ENCODE measurements at regions not wholly inside any gene's neighbourhood (a gene's known extent, or its start where the extent isn't known, plus 50 kb on each side); places are given as distances from the start of the nearest gene placed in this dataset.

GRCh38 chr12:93164103-93164880, 213.4 kb upstream of the NUDT4 start:
- no peaks in the 10 kb centered on the region for H3K79me2 ChIP-seq (ENCODE audit: control insufficient read depth, insufficient read depth, low read length, poor library complexity)
- H2AK5ac ChIP-seq (ENCODE audit: low read length), result no peak overlapping the region

GRCh38 chr12:93165384-93165932, 212.3 kb upstream of the NUDT4 start:
- no peak overlapping the region for H3K4me3 ChIP-seq (ENCODE audit: low read depth, low read length)
- H3K4me2 ChIP-seq (ENCODE audit: low read length), result no peak overlapping the region
- no peak overlapping the region for H3K23ac ChIP-seq (ENCODE audit: low read length)
- H3K27me3 ChIP-seq (ENCODE audit: insufficient read depth, low read length), result no peaks in the 10 kb centered on the region
- H3K27ac ChIP-seq (ENCODE audit: low read depth, low read length), result no peak overlapping the region
- no peaks in the 10 kb centered on the region for H3K9me3 ChIP-seq (ENCODE audit: insufficient read depth, low read depth, low read length)
- no peak overlapping the region for H3K9ac ChIP-seq (ENCODE audit: low read length)
- no peaks in the 10 kb centered on the region for H3K79me2 ChIP-seq (ENCODE audit: control insufficient read depth, insufficient read depth, low read length, poor library complexity)
- H2BK5ac ChIP-seq (ENCODE audit: low read depth, low read length, poor library complexity), result no peak overlapping the region
- no peak overlapping the region for H4K12ac ChIP-seq (ENCODE audit: low read depth, low read length)
- H3K4ac ChIP-seq (ENCODE audit: low read depth, low read length), result no peak overlapping the region
- no CpG with 5 or more reads among the region's 4 CpGs for WGBS (ENCODE audit: extremely low coverage, insufficient coverage, insufficient read length)
- H2AFZ ChIP-seq (ENCODE audit: insufficient read depth, low read length, poor library complexity), result no peak overlapping the region
- no peak for DNase-seq
- H3K4me1 ChIP-seq (ENCODE audit: control insufficient read depth in 1 of 2, insufficient read depth in 2 of 2, low read length in 2 of 2), result no peaks in the 10 kb centered on the region
- H3K79me1 ChIP-seq (ENCODE audit: low read length), result no peaks in the 10 kb centered on the region
- no peak overlapping the region for H2AK5ac ChIP-seq (ENCODE audit: low read length)
- H4K8ac ChIP-seq (ENCODE audit: low read depth, low read length), result no peak overlapping the region
- no peak overlapping the region for H3K18ac ChIP-seq (ENCODE audit: low read length)
- H3K36me3 ChIP-seq (ENCODE audit: control insufficient read depth in 1 of 2, insufficient read depth in 2 of 2, low read length in 2 of 2), result no peaks in the 10 kb centered on the region
- no peak overlapping the region for H2BK120ac ChIP-seq (ENCODE audit: insufficient read depth, low read length, poor library complexity)
- H4K91ac ChIP-seq (ENCODE audit: low read depth, low read length), result no peak overlapping the region
- no peak overlapping the region for H3K14ac ChIP-seq (ENCODE audit: low read length)
- H2BK12ac ChIP-seq (ENCODE audit: low read length), result no peak overlapping the region

More at GRCh38 chr12:93164103-93164880, 213.4 kb upstream of the NUDT4 start:
- H3K4me2 ChIP-seq (ENCODE audit: low read length), result no peak overlapping the region
- no peak overlapping the region for H3K23ac ChIP-seq (ENCODE audit: low read length)
- H3K9me3 ChIP-seq (ENCODE audit: insufficient read depth, low read depth, low read length), result no peaks in the 10 kb centered on the region
- no peak overlapping the region for H2BK5ac ChIP-seq (ENCODE audit: low read depth, low read length, poor library complexity)
- no peak overlapping the region for H3K18ac ChIP-seq (ENCODE audit: low read length)
- H4K91ac ChIP-seq (ENCODE audit: low read depth, low read length), result no peak overlapping the region
- H3K79me1 ChIP-seq (ENCODE audit: low read length), result no peaks in the 10 kb centered on the region
- H2BK12ac ChIP-seq (ENCODE audit: low read length), result no peak overlapping the region
- H3K36me3 ChIP-seq (ENCODE audit: control insufficient read depth in 1 of 2, insufficient read depth in 2 of 2, low read length in 2 of 2), result no peaks in the 10 kb centered on the region
- H3K4me1 ChIP-seq (ENCODE audit: control insufficient read depth in 1 of 2, insufficient read depth in 2 of 2, low read length in 2 of 2), result no peaks in the 10 kb centered on the region
- H3K4me3 ChIP-seq (ENCODE audit: low read depth, low read length), result no peak overlapping the region
- WGBS (ENCODE audit: extremely low coverage, insufficient coverage, insufficient read length), result no CpG with 5 or more reads among the region's 5 CpGs
- DNase-seq, result no peak
- H2AFZ ChIP-seq (ENCODE audit: insufficient read depth, low read length, poor library complexity), result no peak overlapping the region
- H2BK120ac ChIP-seq (ENCODE audit: insufficient read depth, low read length, poor library complexity), result no peak overlapping the region
- H4K12ac ChIP-seq (ENCODE audit: low read depth, low read length), result no peak overlapping the region
- no peaks in the 10 kb centered on the region for H3K27me3 ChIP-seq (ENCODE audit: insufficient read depth, low read length)
- no peak overlapping the region for H3K4ac ChIP-seq (ENCODE audit: low read depth, low read length)
- no peak overlapping the region for H3K9ac ChIP-seq (ENCODE audit: low read length)
- no peak overlapping the region for H3K14ac ChIP-seq (ENCODE audit: low read length)
- no peak overlapping the region for H4K8ac ChIP-seq (ENCODE audit: low read depth, low read length)
- H3K27ac ChIP-seq (ENCODE audit: low read depth, low read length), result no peak overlapping the region

GRCh38 chr12:93166541-93167307, 211.0 kb upstream of the NUDT4 start:
- H3K36me3 ChIP-seq (ENCODE audit: control insufficient read depth in 1 of 2, insufficient read depth in 2 of 2, low read length in 2 of 2), result no peaks in the 10 kb centered on the region
- H3K4me2 ChIP-seq (ENCODE audit: low read length), result no peak overlapping the region

GRCh38 chr12:93167331-93167730, 210.4 kb upstream of the NUDT4 start:
- Histone ChIP-seq H3K4ac (ENCODE audit: low read depth, low read length) (no peak overlapping the region), H3K4me1 (ENCODE audit: control insufficient read depth in 1 of 2, insufficient read depth in 2 of 2, low read length in 2 of 2) (no peaks in the 10 kb centered on the region), H4K12ac (ENCODE audit: low read depth, low read length) (no peak overlapping the region), H3K14ac (ENCODE audit: low read length) (no peak overlapping the region), H2BK120ac (ENCODE audit: insufficient read depth, low read length, poor library complexity) (no peak overlapping the region), H3K9me3 (ENCODE audit: insufficient read depth, low read depth, low read length) (no peaks in the 10 kb centered on the region), H4K8ac (ENCODE audit: low read depth, low read length) (no peak overlapping the region), H3K18ac (ENCODE audit: low read length) (no peak overlapping the region), H2AFZ (ENCODE audit: insufficient read depth, low read length, poor library complexity) (no peak overlapping the region), H3K23ac (ENCODE audit: low read length) (no peak overlapping the region), H3K27me3 (ENCODE audit: insufficient read depth, low read length) (no peaks in the 10 kb centered on the region), H3K4me2 (ENCODE audit: low read length) (no peak overlapping the region), H3K79me1 (ENCODE audit: low read length) (no peaks in the 10 kb centered on the region), H3K79me2 (ENCODE audit: control insufficient read depth, insufficient read depth, low read length, poor library complexity) (no peaks in the 10 kb centered on the region), H2BK5ac (ENCODE audit: low read depth, low read length, poor library complexity) (no peak overlapping the region), H4K91ac (ENCODE audit: low read depth, low read length) (no peak overlapping the region), H3K4me3 (ENCODE audit: low read depth, low read length) (no peak overlapping the region), H3K9ac (ENCODE audit: low read length) (no peak overlapping the region), H3K27ac (ENCODE audit: low read depth, low read length) (no peak overlapping the region), H2AK5ac (ENCODE audit: low read length) (no peak overlapping the region), H3K36me3 (ENCODE audit: control insufficient read depth in 1 of 2, insufficient read depth in 2 of 2, low read length in 2 of 2) (no peaks in the 10 kb centered on the region), H2BK12ac (ENCODE audit: low read length) (no peak overlapping the region)
- no CpG with 5 or more reads among the region's 2 CpGs for WGBS (ENCODE audit: extremely low coverage, insufficient coverage, insufficient read length)
- no peak for DNase-seq

More at GRCh38 chr12:93166541-93167307, 211.0 kb upstream of the NUDT4 start:
- H3K9me3 ChIP-seq (ENCODE audit: insufficient read depth, low read depth, low read length), result no peaks in the 10 kb centered on the region
- no CpG with 5 or more reads among the region's 7 CpGs for WGBS (ENCODE audit: extremely low coverage, insufficient coverage, insufficient read length)
- H3K4me3 ChIP-seq (ENCODE audit: low read depth, low read length), result no peak overlapping the region
- no peak overlapping the region for H2AK5ac ChIP-seq (ENCODE audit: low read length)
- no peak overlapping the region for H3K9ac ChIP-seq (ENCODE audit: low read length)
- H3K27me3 ChIP-seq (ENCODE audit: insufficient read depth, low read length), result no peaks in the 10 kb centered on the region
- no peak overlapping the region for H4K8ac ChIP-seq (ENCODE audit: low read depth, low read length)
- no peak for DNase-seq
- no peaks in the 10 kb centered on the region for H3K79me1 ChIP-seq (ENCODE audit: low read length)
- H3K18ac ChIP-seq (ENCODE audit: low read length), result no peak overlapping the region
- no peak overlapping the region for H4K12ac ChIP-seq (ENCODE audit: low read depth, low read length)
- no peak overlapping the region for H2AFZ ChIP-seq (ENCODE audit: insufficient read depth, low read length, poor library complexity)
- no peaks in the 10 kb centered on the region for H3K4me1 ChIP-seq (ENCODE audit: control insufficient read depth in 1 of 2, insufficient read depth in 2 of 2, low read length in 2 of 2)
- no peak overlapping the region for H3K23ac ChIP-seq (ENCODE audit: low read length)
- H2BK12ac ChIP-seq (ENCODE audit: low read length), result no peak overlapping the region
- no peak overlapping the region for H3K4ac ChIP-seq (ENCODE audit: low read depth, low read length)
- no peak overlapping the region for H2BK5ac ChIP-seq (ENCODE audit: low read depth, low read length, poor library complexity)
- H3K27ac ChIP-seq (ENCODE audit: low read depth, low read length), result no peak overlapping the region
- no peak overlapping the region for H4K91ac ChIP-seq (ENCODE audit: low read depth, low read length)
- H2BK120ac ChIP-seq (ENCODE audit: insufficient read depth, low read length, poor library complexity), result no peak overlapping the region
- H3K79me2 ChIP-seq (ENCODE audit: control insufficient read depth, insufficient read depth, low read length, poor library complexity), result no peaks in the 10 kb centered on the region
- no peak overlapping the region for H3K14ac ChIP-seq (ENCODE audit: low read length)
